ENCODE measurements at regions not wholly inside any gene's neighbourhood (a gene's known extent, or its start where the extent isn't known, plus 50 kb on each side); places are given as distances from the start of the nearest gene placed in this dataset.

- DNase-seq, result no peak
- Histone ChIP-seq H3K27ac (peak overlapping the region; percentile 50 to 63 (median 60)), H3K27me3 (no peaks in the 10 kb centered on the region), H3K36me3 (no peaks in the 10 kb centered on the region), H3K9me3 (no peaks in the 10 kb centered on the region), H3K4me1 (peaks cover 9 to 43% (median 15%) of the 10 kb centered on the region in 3 donors), H3K4me3 (no peak overlapping the region)
- intact Hi-C loops (cut with DNase I), result no loop called here
- TF ChIP-seq POLR2A (IDR thresholded peaks at IDR 0.05) (no peak), CTCF (IDR thresholded peaks at IDR 0.05) (no peak)
These were observed 652.4 kb downstream of the SLC4A3 start for GRCh38 chr2:220279840-220280239.

- no peaks in the 10 kb centered on the region for H3K9me3 ChIP-seq
- DNase-seq, result no peak
- H3K27me3 ChIP-seq, result no peaks in the 10 kb centered on the region
- intact Hi-C loops (cut with DNase I), result no loop called here
- TF ChIP-seq POLR2A (IDR thresholded peaks at IDR 0.05) (no peak), CTCF (IDR thresholded peaks at IDR 0.05) (no peak)
- WGBS, 2 donors, result 83 to 84% methylated on average over 4 of the region's 4 CpGs
- H3K27ac ChIP-seq, result peak overlapping the region; percentile 12 to 62 (median 51)
- H3K4me1 ChIP-seq, result peaks cover 9 to 43% (median 15%) of the 10 kb centered on the region in 3 donors
- no peak overlapping the region for H3K4me3 ChIP-seq
- H3K36me3 ChIP-seq, result no peaks in the 10 kb centered on the region
These were observed 653.3 kb downstream of the SLC4A3 start for GRCh38 chr2:220280736-220281135.

GRCh38 chr2:220281771-220282170 lies 654.3 kb downstream of the SLC4A3 start:
- Histone ChIP-seq H3K36me3 (no peaks in the 10 kb centered on the region), H3K27me3 (no peaks in the 10 kb centered on the region), H3K9me3 (no peaks in the 10 kb centered on the region), H3K27ac (no peak overlapping the region), H3K4me3 (no peak overlapping the region), H3K4me1 (peaks cover 7 to 36% (median 8%) of the 10 kb centered on the region in 3 donors)
- no peak for DNase-seq
- TF ChIP-seq POLR2A (IDR thresholded peaks at IDR 0.05) (no peak), CTCF (IDR thresholded peaks at IDR 0.05) (no peak)
- WGBS, 2 donors, result 33 to 53% methylated on average over 1 of the region's 1 CpG
- intact Hi-C loops (cut with DNase I), result no loop called here

- 65 to 71% methylated on average over 3 of the region's 3 CpGs for WGBS, 2 donors
- intact Hi-C loops (cut with DNase I), result no loop called here
- Histone ChIP-seq H3K27me3 (no peaks in the 10 kb centered on the region), H3K4me3 (no peak overlapping the region), H3K9me3 (no peaks in the 10 kb centered on the region), H3K27ac (no peak overlapping the region), H3K4me1 (peaks cover 2 to 31% (median 4%) of the 10 kb centered on the region in 3 donors), H3K36me3 (no peaks in the 10 kb centered on the region)
- DNase-seq, result no peak
- TF ChIP-seq POLR2A (IDR thresholded peaks at IDR 0.05), result no peak
- TF ChIP-seq CTCF (IDR thresholded peaks at IDR 0.05), result no peak
These were observed 654.8 kb downstream of the SLC4A3 start for GRCh38 chr2:220282236-220282635.

GRCh38 chr2:220293966-220294365 lies 666.5 kb downstream of the SLC4A3 start:
- Histone ChIP-seq H3K27ac (no peak overlapping the region), H3K4me1 (no peaks in the 10 kb centered on the region), H3K4me3 (no peak overlapping the region), H3K9me3 (peaks cover 0 to 5% (median 4%) of the 10 kb centered on the region in 3 donors), H3K27me3 (no peaks in the 10 kb centered on the region), H3K36me3 (no peaks in the 10 kb centered on the region)
- intact Hi-C loops (cut with DNase I), result no loop called here
- TF ChIP-seq CTCF (IDR thresholded peaks at IDR 0.05), result no peak
- no peak for TF ChIP-seq POLR2A (IDR thresholded peaks at IDR 0.05)
- DNase-seq, result no peak
- WGBS, 2 donors, result 70 to 89% methylated on average over 1 of the region's 1 CpG
